Thyroid gland (tissue), 4 donors: ENCODE measurements at regions not wholly inside any gene's neighbourhood (a gene's known extent, or its start where the extent isn't known, plus 50 kb on each side); places are given as distances from the start of the nearest gene placed in this dataset.

Source experiments
- CTCF ChIP-seq, 6 experiments: fragments of 200-600 bp in 3 of 6; fragments of 450-650 bp in 3 of 6; sonication (generic) in 3 of 6; IDR thresholded peaks; one replicate each; pipeline ENCODE4 v1.5.1; 2016 to 2019; ENCODE audit warnings: antibody characterized with exemption in 6 of 6, mild to moderate bottlenecking in 2 of 6, inconsistent platforms in 1 of 6, moderate library complexity in 1 of 6
- POLR2A ChIP-seq, 2 donors: fragments of 450-650 bp; IDR thresholded peaks; one replicate each; pipeline ENCODE4 v1.6.1; 2017; ENCODE audit warnings: antibody characterized with exemption in 2 of 2, mild to moderate bottlenecking in 2 of 2, moderate library complexity in 1 of 2

DNA sequence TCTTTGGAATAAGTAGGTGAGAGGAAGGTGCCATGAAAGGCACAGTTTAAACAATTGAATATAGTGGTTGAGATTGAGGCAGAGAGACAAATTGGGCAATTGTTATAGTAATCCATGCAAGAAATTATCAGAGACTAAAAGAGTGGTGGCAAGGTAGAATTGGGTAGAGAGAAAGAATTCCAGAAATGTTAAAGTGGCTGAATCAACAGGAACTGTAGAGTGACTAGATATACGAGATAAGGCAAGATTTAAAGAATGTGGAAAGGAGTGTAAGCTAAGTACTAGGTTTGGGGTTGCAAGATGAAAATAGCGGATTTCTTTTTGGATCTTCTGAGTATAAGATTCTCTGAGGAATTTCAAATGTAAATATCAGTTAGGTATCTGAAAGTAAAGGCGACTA, 285.2 kb downstream of the DMRTA1 start:
- TF ChIP-seq CTCF (IDR thresholded peaks at IDR 0.05): no peak
- TF ChIP-seq POLR2A (IDR thresholded peaks at IDR 0.05): no peak
